H1 (cell line): ENCODE measurements at regions not wholly inside any gene's neighbourhood (a gene's known extent, or its start where the extent isn't known, plus 50 kb on each side); places are given as distances from the start of the nearest gene placed in this dataset.

Experiments used
- CHD1 ChIP-seq: IDR thresholded peaks from 2 replicates; pipeline ENCODE4 v1.6.1; 2012; ENCODE audit warnings: low read depth, low read length, improper control_type of control experiment
- SAP30 ChIP-seq: fragments of 300-600 bp; sonication (generic); IDR thresholded peaks from 2 replicates; pipeline ENCODE4 v1.7.1; 2012; ENCODE audit warnings: low read length, moderate library complexity, mild to moderate bottlenecking, inconsistent platforms; ENCODE audit not compliant: insufficient read depth, insufficient replicate concordance

- no peak for TF ChIP-seq CHD1
- TF ChIP-seq SAP30 = no peak
Observed at GRCh38 chr10:63866075-63866746, 345.0 kb downstream of the REEP3 start.
